A549 (cell line): ENCODE measurements at regions not wholly inside any gene's neighbourhood (a gene's known extent, or its start where the extent isn't known, plus 50 kb on each side); places are given as distances from the start of the nearest gene placed in this dataset.

Source experiments
- ATAC-seq, 2 experiments: fragments of 200-7000 bp in 1 of 2; fragments of >200 bp in 1 of 2; cut with Nextera tagmentation in 1 of 2; cut with Tn5 transposase in 1 of 2; 3 replicates each; pipeline versions ENCODE4 v1.8.0 to v1.9.1; 2018 to 2020; ENCODE audit warnings: mild to moderate bottlenecking in 1 of 2, moderate library complexity in 1 of 2
- CTCF ChIA-PET: fragments of 300-600 bp; sonication (Branson Sonifier 250); formaldehyde crosslinking; extraction: SDS; loops from one replicate; lab custom pipeline; 2021; ENCODE audit warnings: antibody characterized with exemption, inconsistent platforms; lab: Yijun Ruan, JAX
- POLR2A ChIA-PET: fragments of 350-600 bp; formaldehyde crosslinking; extraction: SDS; loops from one replicate; lab custom pipeline; 2021; ENCODE audit warnings: antibody characterized with exemption, inconsistent platforms; lab: Yijun Ruan, JAX
- DNase-seq, 2 experiments: peaks; one replicate each; pipeline versions ENCODE4 v3.0.0 to v3.0.0-alpha.2; 2011 to 2016; ENCODE audit warnings: low read depth in 1 of 2, low spot score in 1 of 2
- FAIRE-seq: peaks from 2 replicates; lab custom pipeline; 2011; peaks lifted over from hg19 to GRCh38; lab: Jason Lieb, UNC
- H3K27ac ChIP-seq, 2 experiments: fragments of >200 bp; sonication (Bioruptor Twin); formaldehyde crosslinking; 3 replicates each; pipeline ENCODE4 v1.5.1; 2016 to 2017
- H3K4me1 ChIP-seq: fragments of >200 bp; sonication (Bioruptor Twin); formaldehyde crosslinking; 3 replicates; pipeline ENCODE4 v1.6.1; 2016
- H3K4me2 ChIP-seq: fragments of >200 bp; sonication (Bioruptor Twin); formaldehyde crosslinking; 3 replicates; pipeline ENCODE4 v1.6.1; 2016
- H3K4me3 ChIP-seq: fragments of >200 bp; sonication (Bioruptor Twin); formaldehyde crosslinking; 3 replicates; pipeline ENCODE4 v1.5.1; 2016
- H3K9me3 ChIP-seq: fragments of >200 bp; sonication (Bioruptor Twin); formaldehyde crosslinking; 3 replicates; pipeline ENCODE4 v1.6.1; 2016
- BHLHE40 ChIP-seq: IDR thresholded peaks from 2 replicates; pipeline ENCODE4 v1.6.1; 2012; ENCODE audit warnings: low read depth, low read length, inconsistent platforms
- CBX2 ChIP-seq: fragments of 200-600 bp; sonication (generic); IDR thresholded peaks from 2 replicates; pipeline ENCODE4 v1.6.1; 2016; ENCODE audit warnings: low read depth, mild to moderate bottlenecking, borderline replicate concordance
- CBX8 ChIP-seq: fragments of 200-600 bp; sonication (generic); IDR thresholded peaks from 2 replicates; pipeline ENCODE4 v1.6.1; 2016
- CEBPB ChIP-seq, 2 experiments: fragments of >200 bp in 1 of 2; sonication (Bioruptor Twin) in 1 of 2; formaldehyde crosslinking in 1 of 2; IDR thresholded peaks; 2 replicates each; pipeline ENCODE4 v1.6.1; 2012 to 2016
- CHD4 ChIP-seq: fragments of 200-600 bp; sonication (generic); IDR thresholded peaks from 2 replicates; pipeline ENCODE4 v1.6.1; 2016; ENCODE audit warnings: antibody characterized with exemption, mild to moderate bottlenecking, borderline replicate concordance
- EHMT2 ChIP-seq: fragments of 200-600 bp; sonication (generic); IDR thresholded peaks from 2 replicates; pipeline ENCODE4 v1.6.1; 2016; ENCODE audit warnings: antibody characterized with exemption, low read depth, mild to moderate bottlenecking, moderate library complexity
- FOSB ChIP-seq: fragments of 250-450 bp; sonication (Bioruptor Pico); IDR thresholded peaks from 2 replicates; pipeline ENCODE4 v1.5.0; 2020; ENCODE audit warnings: mild to moderate bottlenecking, moderate library complexity
- FOXS1 ChIP-seq: fragments of 250-450 bp; sonication (Bioruptor Pico); IDR thresholded peaks from 2 replicates; pipeline ENCODE4 v1.5.0; 2020; ENCODE audit warnings: mild to moderate bottlenecking, moderate library complexity
- HDAC2 ChIP-seq: fragments of 200-600 bp; sonication (generic); IDR thresholded peaks from 2 replicates; pipeline ENCODE4 v1.6.1; 2016
- HEYL ChIP-seq: fragments of 250-450 bp; sonication (Bioruptor Pico); IDR thresholded peaks from 2 replicates; pipeline ENCODE4 v1.8.0; 2021; ENCODE audit warnings: mild to moderate bottlenecking, moderate library complexity
- HOXA7 ChIP-seq: fragments of 250-450 bp; sonication (Bioruptor Pico); IDR thresholded peaks from 2 replicates; pipeline ENCODE4 v1.5.0; 2020; ENCODE audit warnings: mild to moderate bottlenecking, moderate library complexity
- HOXB13 ChIP-seq: fragments of 250-450 bp; sonication (Bioruptor Pico); IDR thresholded peaks from 2 replicates; pipeline ENCODE4 v1.5.0; 2020; ENCODE audit warnings: low read depth, mild to moderate bottlenecking, moderate library complexity
- JUN ChIP-seq, 2 experiments: fragments of >200 bp; sonication (Bioruptor Twin); formaldehyde crosslinking; IDR thresholded peaks; 2 replicates in 1 of 2; 3 replicates in 1 of 2; pipeline ENCODE4 v1.6.1; 2016 to 2017
- JUNB ChIP-seq: fragments of >200 bp; sonication (Bioruptor Twin); formaldehyde crosslinking; IDR thresholded peaks from 2 replicates; pipeline ENCODE4 v1.6.1; 2016
- KDM5A ChIP-seq: fragments of 200-600 bp; sonication (generic); IDR thresholded peaks from 2 replicates; pipeline ENCODE4 v1.6.1; 2016; ENCODE audit warnings: antibody characterized with exemption, mild to moderate bottlenecking
- MAZ ChIP-seq: fragments of 150-350 bp; IDR thresholded peaks from 2 replicates; pipeline ENCODE4 v1.6.1; 2014; ENCODE audit warnings: antibody characterized with exemption, low read depth, low read length, borderline replicate concordance
- MYC ChIP-seq: IDR thresholded peaks from 2 replicates; pipeline ENCODE4 v1.6.1; 2012; ENCODE audit warnings: mild to moderate bottlenecking, inconsistent platforms, low read length, improper control_type of control experiment, borderline replicate concordance
- NFE2L2 ChIP-seq: fragments of 150-350 bp; conservative IDR thresholded peaks from 2 replicates; pipeline ENCODE4 v1.6.1; 2014; ENCODE audit warnings: low read length
- NR3C1 ChIP-seq: fragments of >200 bp; sonication (Bioruptor Twin); formaldehyde crosslinking; IDR thresholded peaks from 3 replicates; pipeline ENCODE4 v1.6.1; 2017
- POLR2AphosphoS2 ChIP-seq: conservative IDR thresholded peaks from 2 replicates; pipeline ENCODE4 v1.6.1; 2012; ENCODE audit warnings: low read length, improper control_type of control experiment, inconsistent platforms
- RARB ChIP-seq: fragments of 250-450 bp; sonication (Bioruptor Pico); IDR thresholded peaks from 2 replicates; pipeline ENCODE4 v1.8.0; 2021; ENCODE audit warnings: mild to moderate bottlenecking, moderate library complexity
- RCOR1 ChIP-seq: fragments of 150-350 bp; IDR thresholded peaks from 2 replicates; pipeline ENCODE4 v1.6.1; 2014; ENCODE audit warnings: antibody characterized with exemption, low read length, low read depth
- RFX5 ChIP-seq: fragments of 450-650 bp; IDR thresholded peaks from 2 replicates; pipeline ENCODE4 v1.7.1; 2014; ENCODE audit warnings: antibody characterized with exemption, mild to moderate bottlenecking, moderate library complexity
- SMC3 ChIP-seq: fragments of >200 bp; sonication (Bioruptor Twin); formaldehyde crosslinking; IDR thresholded peaks from 3 replicates; pipeline ENCODE4 v1.6.1; 2018; ENCODE audit warnings: inconsistent platforms
- SREBF2 ChIP-seq: fragments of 450-650 bp; IDR thresholded peaks from 2 replicates; pipeline ENCODE4 v1.6.1; 2014; ENCODE audit warnings: mild to moderate bottlenecking, moderate library complexity
- ZC3H11A ChIP-seq: fragments of 450-650 bp; IDR thresholded peaks from 2 replicates; pipeline ENCODE4 v1.6.1; 2014; ENCODE audit warnings: antibody characterized with exemption, mild to moderate bottlenecking
- ZNF302 ChIP-seq: fragments of 250-450 bp; sonication (Bioruptor Pico); IDR thresholded peaks from 2 replicates; pipeline ENCODE4 v1.9.0; 2021; ENCODE audit warnings: inconsistent platforms, mild to moderate bottlenecking, moderate library complexity
- ZSCAN20 ChIP-seq: fragments of 250-450 bp; sonication (Bioruptor Pico); IDR thresholded peaks from 2 replicates; pipeline ENCODE4 v1.8.0; 2022; ENCODE audit warnings: mild to moderate bottlenecking, moderate library complexity
- WGBS: methylation state at CpG from one replicate; pipeline ENCODE4 v1.1.6; 2017; ENCODE audit errors: missing lambda C conversion rate; 5-methylcytosine and 5-hydroxymethylcytosine counted together
- TF ChIP-seq, protein P1 (sequence below): IDR thresholded peaks from 2 replicates; pipeline ENCODE4 v1.6.1; 2012; ENCODE audit warnings: low read depth, borderline replicate concordance
- TF ChIP-seq, protein P2 (sequence below): fragments of 200-600 bp; sonication (generic); IDR thresholded peaks from 2 replicates; pipeline ENCODE4 v1.6.1; 2016; ENCODE audit warnings: antibody characterized with exemption, mild to moderate bottlenecking, moderate library complexity
- TF ChIP-seq, protein P3 (sequence below): IDR thresholded peaks from 2 replicates; pipeline ENCODE4 v1.6.1; 2012
- TF ChIP-seq, protein P4 (sequence below): fragments of 450-650 bp; IDR thresholded peaks from 2 replicates; pipeline ENCODE4 v1.6.1; 2014; ENCODE audit warnings: antibody characterized with exemption

DNA sequence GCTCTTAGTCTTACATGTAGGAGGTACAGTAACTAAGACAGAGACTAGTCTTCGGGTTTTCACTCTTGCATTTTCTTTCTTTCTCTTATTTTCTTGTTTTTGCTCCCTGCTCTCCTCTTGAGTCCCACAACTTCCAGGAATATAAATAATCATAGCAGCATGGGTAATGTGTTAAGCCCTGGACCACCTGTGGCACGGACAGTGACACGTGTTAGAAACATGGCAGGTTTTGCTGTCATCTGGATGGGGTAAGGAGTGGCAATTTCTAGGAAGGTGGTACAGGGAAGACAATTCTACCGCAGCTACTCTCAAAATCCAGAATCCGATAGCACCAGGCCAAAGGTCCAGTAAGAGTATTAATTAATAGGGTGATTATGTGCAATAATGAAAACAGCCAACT lies 237.5 kb upstream of the FAM98A start:
- no peak overlapping the region for H3K27ac ChIP-seq
- WGBS, result 20% methylated on average over 5 of the region's 5 CpGs
- H3K4me1 ChIP-seq, result no peaks in the 10 kb centered on the region
- DNase-seq (no peak), FAIRE-seq (no peak), ATAC-seq (no peak)
- CTCF ChIA-PET, result no interaction called here
- no peak for TF ChIP-seq BHLHE40
- no peak for TF ChIP-seq JUNB
- TF ChIP-seq MYC, result no peak
- no peak for TF ChIP-seq KDM5A
- no peak for TF ChIP-seq MAZ
- TF ChIP-seq, protein P1, sequence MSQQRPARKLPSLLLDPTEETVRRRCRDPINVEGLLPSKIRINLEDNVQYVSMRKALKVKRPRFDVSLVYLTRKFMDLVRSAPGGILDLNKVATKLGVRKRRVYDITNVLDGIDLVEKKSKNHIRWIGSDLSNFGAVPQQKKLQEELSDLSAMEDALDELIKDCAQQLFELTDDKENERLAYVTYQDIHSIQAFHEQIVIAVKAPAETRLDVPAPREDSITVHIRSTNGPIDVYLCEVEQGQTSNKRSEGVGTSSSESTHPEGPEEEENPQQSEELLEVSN, result no peak
- TF ChIP-seq JUN (IDR thresholded peaks at IDR 0.05), result no peak
- TF ChIP-seq RARB (CRISPR knock-in tag), result no peak
- TF ChIP-seq HOXA7 (CRISPR knock-in tag), result no peak
- TF ChIP-seq, protein P2, sequence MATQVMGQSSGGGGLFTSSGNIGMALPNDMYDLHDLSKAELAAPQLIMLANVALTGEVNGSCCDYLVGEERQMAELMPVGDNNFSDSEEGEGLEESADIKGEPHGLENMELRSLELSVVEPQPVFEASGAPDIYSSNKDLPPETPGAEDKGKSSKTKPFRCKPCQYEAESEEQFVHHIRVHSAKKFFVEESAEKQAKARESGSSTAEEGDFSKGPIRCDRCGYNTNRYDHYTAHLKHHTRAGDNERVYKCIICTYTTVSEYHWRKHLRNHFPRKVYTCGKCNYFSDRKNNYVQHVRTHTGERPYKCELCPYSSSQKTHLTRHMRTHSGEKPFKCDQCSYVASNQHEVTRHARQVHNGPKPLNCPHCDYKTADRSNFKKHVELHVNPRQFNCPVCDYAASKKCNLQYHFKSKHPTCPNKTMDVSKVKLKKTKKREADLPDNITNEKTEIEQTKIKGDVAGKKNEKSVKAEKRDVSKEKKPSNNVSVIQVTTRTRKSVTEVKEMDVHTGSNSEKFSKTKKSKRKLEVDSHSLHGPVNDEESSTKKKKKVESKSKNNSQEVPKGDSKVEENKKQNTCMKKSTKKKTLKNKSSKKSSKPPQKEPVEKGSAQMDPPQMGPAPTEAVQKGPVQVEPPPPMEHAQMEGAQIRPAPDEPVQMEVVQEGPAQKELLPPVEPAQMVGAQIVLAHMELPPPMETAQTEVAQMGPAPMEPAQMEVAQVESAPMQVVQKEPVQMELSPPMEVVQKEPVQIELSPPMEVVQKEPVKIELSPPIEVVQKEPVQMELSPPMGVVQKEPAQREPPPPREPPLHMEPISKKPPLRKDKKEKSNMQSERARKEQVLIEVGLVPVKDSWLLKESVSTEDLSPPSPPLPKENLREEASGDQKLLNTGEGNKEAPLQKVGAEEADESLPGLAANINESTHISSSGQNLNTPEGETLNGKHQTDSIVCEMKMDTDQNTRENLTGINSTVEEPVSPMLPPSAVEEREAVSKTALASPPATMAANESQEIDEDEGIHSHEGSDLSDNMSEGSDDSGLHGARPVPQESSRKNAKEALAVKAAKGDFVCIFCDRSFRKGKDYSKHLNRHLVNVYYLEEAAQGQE, result no peak
- no peak for TF ChIP-seq RCOR1
- no peak overlapping the region for H3K4me3 ChIP-seq
- no peaks in the 10 kb centered on the region for H3K9me3 ChIP-seq
- H3K4me2 ChIP-seq, result no peak overlapping the region
- POLR2A ChIA-PET, result no interaction called here

DNA sequence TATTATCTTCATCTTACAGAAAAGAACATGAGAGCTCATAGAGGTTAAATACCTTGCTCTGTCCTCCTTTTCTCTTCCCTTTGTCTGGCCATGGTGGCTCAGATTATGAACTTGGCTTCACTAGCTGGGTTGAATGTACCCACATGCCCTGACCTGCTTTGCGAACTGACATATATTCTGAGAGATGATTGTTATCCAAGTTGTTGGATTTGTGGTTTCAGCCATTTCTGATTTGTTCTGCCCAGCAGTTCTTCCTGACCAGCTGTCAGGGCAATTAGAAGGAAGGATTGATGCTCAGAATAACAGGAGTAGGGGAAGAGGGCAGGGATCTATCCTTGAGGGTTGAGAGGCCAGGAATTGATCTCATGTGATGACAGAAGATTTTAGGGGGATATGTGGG lies 236.8 kb upstream of the FAM98A start:
- Histone ChIP-seq H3K27ac (no peak overlapping the region), H3K4me1 (no peaks in the 10 kb centered on the region), H3K9me3 (no peaks in the 10 kb centered on the region), H3K4me3 (no peak overlapping the region), H3K4me2 (no peak overlapping the region)
- TF ChIP-seq CHD4 (no peak), FOXS1 (CRISPR knock-in tag) (no peak), ZNF302 (CRISPR knock-in tag) (no peak), CBX8 (no peak), JUN (IDR thresholded peaks at IDR 0.05) (no peak), JUNB (no peak), NFE2L2 (no peak), CEBPB (IDR thresholded peaks at IDR 0.05) (no peak)
- ChIA-PET POLR2A (no interaction called here), CTCF (no interaction called here)
- WGBS, result 22% methylated on average over 1 of the region's 1 CpG
- FAIRE-seq (no peak), DNase-seq (no peak), ATAC-seq (no peak)

DNA sequence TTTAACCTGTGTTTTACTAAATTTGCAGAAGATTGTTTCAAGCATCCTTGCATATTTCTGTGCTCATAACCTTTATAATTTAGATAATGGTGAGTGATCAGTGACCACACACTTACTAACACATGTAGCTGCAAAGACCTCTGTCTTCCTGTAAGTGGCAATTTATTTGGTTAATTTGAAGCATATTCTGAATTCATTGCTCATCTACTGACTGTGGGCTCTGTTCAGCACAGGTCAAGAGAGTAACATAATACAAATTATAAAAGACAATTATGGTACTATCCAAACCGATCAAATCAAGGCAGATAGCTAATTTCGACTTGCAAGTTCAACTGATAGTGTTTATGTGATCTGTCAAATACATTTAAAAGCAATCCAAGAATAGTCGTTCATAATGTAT lies 223.9 kb upstream of the FAM98A start:
- H3K4me2 ChIP-seq, result no peak overlapping the region
- H3K9me3 ChIP-seq, result no peaks in the 10 kb centered on the region
- H3K4me3 ChIP-seq, result no peak overlapping the region
- no peak for ATAC-seq
- no peak for DNase-seq
- ChIA-PET POLR2A (no interaction called here), CTCF (no interaction called here)
- 21% methylated on average over 3 of the region's 3 CpGs for WGBS
- FAIRE-seq, result no peak
- TF ChIP-seq, protein P3, sequence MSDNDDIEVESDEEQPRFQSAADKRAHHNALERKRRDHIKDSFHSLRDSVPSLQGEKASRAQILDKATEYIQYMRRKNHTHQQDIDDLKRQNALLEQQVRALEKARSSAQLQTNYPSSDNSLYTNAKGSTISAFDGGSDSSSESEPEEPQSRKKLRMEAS, result no peak
- TF ChIP-seq FOSB (CRISPR knock-in tag) (no peak), BHLHE40 (no peak), ZC3H11A (no peak), HOXA7 (CRISPR knock-in tag) (no peak), HEYL (CRISPR knock-in tag) (no peak), ZNF302 (CRISPR knock-in tag) (no peak), ZSCAN20 (CRISPR knock-in tag) (no peak), EHMT2 (no peak), SMC3 (no peak), NR3C1 (no peak), RFX5 (no peak), CBX8 (no peak), HOXB13 (CRISPR knock-in tag) (no peak), HDAC2 (no peak), POLR2AphosphoS2 (no peak), SREBF2 (no peak), CBX2 (no peak)
- TF ChIP-seq, protein P4, sequence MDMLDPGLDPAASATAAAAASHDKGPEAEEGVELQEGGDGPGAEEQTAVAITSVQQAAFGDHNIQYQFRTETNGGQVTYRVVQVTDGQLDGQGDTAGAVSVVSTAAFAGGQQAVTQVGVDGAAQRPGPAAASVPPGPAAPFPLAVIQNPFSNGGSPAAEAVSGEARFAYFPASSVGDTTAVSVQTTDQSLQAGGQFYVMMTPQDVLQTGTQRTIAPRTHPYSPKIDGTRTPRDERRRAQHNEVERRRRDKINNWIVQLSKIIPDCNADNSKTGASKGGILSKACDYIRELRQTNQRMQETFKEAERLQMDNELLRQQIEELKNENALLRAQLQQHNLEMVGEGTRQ, result no peak
- TF ChIP-seq, protein P1, result no peak
- H3K27ac ChIP-seq, result no peak overlapping the region
- no peaks in the 10 kb centered on the region for H3K4me1 ChIP-seq
